Activated B cell treated with CpG ODN at 0.5 μM for 24 hours (primary cell): ENCODE measurements at regions not wholly inside any gene's neighbourhood (a gene's known extent, or its start where the extent isn't known, plus 50 kb on each side); places are given as distances from the start of the nearest gene placed in this dataset.

Experiments used
- ATAC-seq: fragments of 200-7000 bp; cut with Tn5 transposase; one replicate; pipeline ENCODE4 v1.10.0; 2021; ENCODE audit warnings: low read depth, mild to moderate bottlenecking, moderate library complexity
- CTCF ChIA-PET: fragments of 350-600 bp; sonication (Branson Sonifier 250); formaldehyde crosslinking; loops from one replicate; lab custom pipeline; 2021; ENCODE audit warnings: antibody characterized with exemption; lab: Charles Lee
- POLR2A ChIA-PET: fragments of 350-600 bp; sonication (Branson Sonifier 250); formaldehyde crosslinking; loops from one replicate; lab custom pipeline; 2021; ENCODE audit warnings: antibody characterized with exemption; lab: Charles Lee
- DNase-seq: peaks from one replicate; pipeline ENCODE4 v3.0.0; 2022
- H3K27ac Mint-ChIP-seq: one replicate; pipeline ENCODE4 v1.8.0; 2020; ENCODE audit warnings: mixed read lengths
- H3K27me3 Mint-ChIP-seq: one replicate; pipeline ENCODE4 v1.8.0; 2021; ENCODE audit warnings: mixed read lengths
- H3K36me3 Mint-ChIP-seq: one replicate; pipeline ENCODE4 v1.8.0; 2021; ENCODE audit warnings: low read depth, mixed read lengths
- H3K4me1 Mint-ChIP-seq: one replicate; pipeline ENCODE4 v1.8.0; 2021; ENCODE audit warnings: mixed read lengths
- H3K4me3 Mint-ChIP-seq: one replicate; pipeline ENCODE4 v1.8.0; 2020; ENCODE audit warnings: mild to moderate bottlenecking, mixed read lengths
- H3K9me3 Mint-ChIP-seq: one replicate; pipeline ENCODE4 v1.8.0; 2020; ENCODE audit warnings: mixed read lengths
- CTCF ChIP-seq: fragments of 200-600 bp; IDR thresholded peaks from one replicate; pipeline ENCODE4 v1.8.0; 2022; ENCODE audit warnings: antibody characterized with exemption, mild to moderate bottlenecking
- intact Hi-C: fragments of 100-400 bp; cut with micrococcal nuclease; formaldehyde crosslinking; loops from one replicate; pipeline ENCODE4 v1.15.1; 2024

- ATAC-seq (no peak), DNase-seq (no peak)
- ChIA-PET CTCF (no interaction called here), POLR2A (no interaction called here)
- Mint-ChIP-seq H3K36me3 (no peaks in the 10 kb centered on the region), H3K27ac (no peak overlapping the region), H3K4me3 (no peak overlapping the region), H3K27me3 (peaks cover 9% of the 10 kb centered on the region), H3K9me3 (no peaks in the 10 kb centered on the region), H3K4me1 (no peaks in the 10 kb centered on the region)
- intact Hi-C loops, result no loop called here
- no peak for TF ChIP-seq CTCF
Observed at GRCh38 chr1:4554271-4554865, 100.0 kb upstream of the AJAP1 start.

- ATAC-seq (no peak), DNase-seq (no peak)
- no peak overlapping the region for H3K4me3 Mint-ChIP-seq
- no peaks in the 10 kb centered on the region for H3K36me3 Mint-ChIP-seq
- CTCF ChIA-PET, result no interaction called here
- intact Hi-C loops, result no loop called here
- H3K9me3 Mint-ChIP-seq, result no peaks in the 10 kb centered on the region
- no peak for TF ChIP-seq CTCF
- H3K27me3 Mint-ChIP-seq, result peaks cover 15% of the 10 kb centered on the region
- no peaks in the 10 kb centered on the region for H3K4me1 Mint-ChIP-seq
- POLR2A ChIA-PET, result no interaction called here
- no peak overlapping the region for H3K27ac Mint-ChIP-seq
Observed at GRCh38 chr1:4557949-4558348, 96.5 kb upstream of the AJAP1 start.

GRCh38 chr1:4561205-4561604, 93.2 kb upstream of the AJAP1 start:
- H3K9me3 Mint-ChIP-seq, result no peaks in the 10 kb centered on the region
- ATAC-seq (no peak), DNase-seq (no peak)
- intact Hi-C loops, result no loop called here
- ChIA-PET POLR2A (no interaction called here), CTCF (no interaction called here)
- peaks cover 18% of the 10 kb centered on the region for H3K27me3 Mint-ChIP-seq
- no peaks in the 10 kb centered on the region for H3K36me3 Mint-ChIP-seq
- no peaks in the 10 kb centered on the region for H3K4me1 Mint-ChIP-seq
- H3K4me3 Mint-ChIP-seq, result no peak overlapping the region
- H3K27ac Mint-ChIP-seq, result no peak overlapping the region
- no peak for TF ChIP-seq CTCF

GRCh38 chr1:4562321-4562720, 92.1 kb upstream of the AJAP1 start:
- ATAC-seq (no peak), DNase-seq (no peak)
- H3K36me3 Mint-ChIP-seq, result no peaks in the 10 kb centered on the region
- TF ChIP-seq CTCF, result no peak
- CTCF ChIA-PET, result no interaction called here
- intact Hi-C loops, result no loop called here
- H3K27me3 Mint-ChIP-seq, result peaks cover 20% of the 10 kb centered on the region
- H3K4me1 Mint-ChIP-seq, result no peaks in the 10 kb centered on the region
- POLR2A ChIA-PET, result no interaction called here
- no peak overlapping the region for H3K4me3 Mint-ChIP-seq
- H3K27ac Mint-ChIP-seq, result no peak overlapping the region
- peaks cover 3% of the 10 kb centered on the region for H3K9me3 Mint-ChIP-seq

- no peak overlapping the region for H3K27ac Mint-ChIP-seq
- no peak for ATAC-seq
- H3K27me3 Mint-ChIP-seq, result peaks cover 20% of the 10 kb centered on the region
- H3K4me3 Mint-ChIP-seq, result no peak overlapping the region
- no peaks in the 10 kb centered on the region for H3K36me3 Mint-ChIP-seq
- DNase-seq, result no peak
- no peak for TF ChIP-seq CTCF
- ChIA-PET CTCF (no interaction called here), POLR2A (no interaction called here)
- intact Hi-C loops, result no loop called here
- H3K4me1 Mint-ChIP-seq, result no peaks in the 10 kb centered on the region
- H3K9me3 Mint-ChIP-seq, result peaks cover 9% of the 10 kb centered on the region
Observed at GRCh38 chr1:4563586-4563985, 90.8 kb upstream of the AJAP1 start.
